ENCODE measurements at regions not wholly inside any gene's neighbourhood (a gene's known extent, or its start where the extent isn't known, plus 50 kb on each side); places are given as distances from the start of the nearest gene placed in this dataset.
"Not testable (repeated sequence)": the region's sequence is repeated elsewhere in the genome, so short reads cannot be mapped to it uniquely, and the experiment has no call there.

- intact Hi-C loops (cut with DNase I), result no loop called here
- TF ChIP-seq CTCF (IDR thresholded peaks at IDR 0.05; ENCODE audit: borderline replicate concordance, extremely low read depth, insufficient read depth), result no peak
- Histone ChIP-seq H3K27me3 (ENCODE audit: control insufficient read depth, insufficient read depth, low read length) (no peaks in the 10 kb centered on the region), H3K4me3 (ENCODE audit: low read length in 3 of 3) (no peak overlapping the region), H3K4me1 (ENCODE audit: control insufficient read depth in 2 of 3, insufficient read depth in 2 of 3, low read depth in 1 of 3, low read length in 3 of 3) (no peaks in the 10 kb centered on the region), H3K27ac (ENCODE audit: low read depth in 2 of 2, low read length in 2 of 2) (no peak overlapping the region), H3K9me3 (ENCODE audit: control insufficient read depth in 2 of 3, insufficient read depth in 1 of 3, low read length in 3 of 3) (no peaks in the 10 kb centered on the region), H3K9ac (ENCODE audit: low read length in 3 of 3) (no peak overlapping the region), H3K36me3 (ENCODE audit: control insufficient read depth in 2 of 3, insufficient read depth in 3 of 3, low read length in 3 of 3) (no peaks in the 10 kb centered on the region)
- FAIRE-seq, result no peak
- DNase-seq, result no peak
Observed at GRCh38 chr11:95412074-95412473, 181.1 kb upstream of the SESN3 start.

- H3K9me3 ChIP-seq (ENCODE audit: control insufficient read depth in 2 of 3, insufficient read depth in 1 of 3, low read length in 3 of 3); H3K9ac ChIP-seq (ENCODE audit: low read length in 3 of 3); H3K4me3 ChIP-seq (ENCODE audit: low read length in 3 of 3); H3K27ac ChIP-seq (ENCODE audit: low read depth in 2 of 2, low read length in 2 of 2); H3K4me1 ChIP-seq (ENCODE audit: control insufficient read depth in 2 of 3, insufficient read depth in 2 of 3, low read depth in 1 of 3, low read length in 3 of 3); H3K27me3 ChIP-seq (ENCODE audit: control insufficient read depth, insufficient read depth, low read length); DNase-seq; H3K36me3 ChIP-seq (ENCODE audit: control insufficient read depth in 2 of 3, insufficient read depth in 3 of 3, low read length in 3 of 3); intact Hi-C loops (cut with DNase I); FAIRE-seq: not testable (repeated sequence)
Observed at GRCh38 chr11:95410707-95411106, 179.7 kb upstream of the SESN3 start.

- no peak for DNase-seq
- no peak for FAIRE-seq
- no peak overlapping the region for H3K9ac ChIP-seq (ENCODE audit: low read length in 3 of 3)
- no peak overlapping the region for H3K27ac ChIP-seq (ENCODE audit: low read depth in 2 of 2, low read length in 2 of 2)
- TF ChIP-seq CTCF (IDR thresholded peaks at IDR 0.05; ENCODE audit: borderline replicate concordance, extremely low read depth, insufficient read depth), result no peak
- H3K27me3 ChIP-seq (ENCODE audit: control insufficient read depth, insufficient read depth, low read length), result no peaks in the 10 kb centered on the region
- no peaks in the 10 kb centered on the region for H3K9me3 ChIP-seq (ENCODE audit: control insufficient read depth in 2 of 3, insufficient read depth in 1 of 3, low read length in 3 of 3)
- no peaks in the 10 kb centered on the region for H3K4me1 ChIP-seq (ENCODE audit: control insufficient read depth in 2 of 3, insufficient read depth in 2 of 3, low read depth in 1 of 3, low read length in 3 of 3)
- H3K4me3 ChIP-seq (ENCODE audit: low read length in 3 of 3), result no peak overlapping the region
- intact Hi-C loops (cut with DNase I), result no loop called here
- no peaks in the 10 kb centered on the region for H3K36me3 ChIP-seq (ENCODE audit: control insufficient read depth in 2 of 3, insufficient read depth in 3 of 3, low read length in 3 of 3)
Observed at GRCh38 chr11:95406271-95406670, 175.3 kb upstream of the SESN3 start.

GRCh38 chr11:95404370-95404769 is 173.4 kb upstream of the SESN3 start:
- no peak for DNase-seq
- Histone ChIP-seq H3K36me3 (ENCODE audit: control insufficient read depth in 2 of 3, insufficient read depth in 3 of 3, low read length in 3 of 3) (no peaks in the 10 kb centered on the region), H3K9me3 (ENCODE audit: control insufficient read depth in 2 of 3, insufficient read depth in 1 of 3, low read length in 3 of 3) (no peaks in the 10 kb centered on the region), H3K27ac (ENCODE audit: low read depth in 2 of 2, low read length in 2 of 2) (no peak overlapping the region), H3K4me1 (ENCODE audit: control insufficient read depth in 2 of 3, insufficient read depth in 2 of 3, low read depth in 1 of 3, low read length in 3 of 3) (no peaks in the 10 kb centered on the region), H3K27me3 (ENCODE audit: control insufficient read depth, insufficient read depth, low read length) (no peaks in the 10 kb centered on the region), H3K4me3 (ENCODE audit: low read length in 3 of 3) (no peak overlapping the region), H3K9ac (ENCODE audit: low read length in 3 of 3) (no peak overlapping the region)
- intact Hi-C loops (cut with DNase I), result no loop called here
- FAIRE-seq, result no peak
- no peak for TF ChIP-seq CTCF (IDR thresholded peaks at IDR 0.05; ENCODE audit: borderline replicate concordance, extremely low read depth, insufficient read depth)
